ENCODE measurements at regions not wholly inside any gene's neighbourhood (a gene's known extent, or its start where the extent isn't known, plus 50 kb on each side); places are given as distances from the start of the nearest gene placed in this dataset.

- no peak for DNase-seq
These were observed 114.9 kb upstream of the HIVEP3 start for GRCh38 chr1:42033629-42034028.

- no peak for DNase-seq
These were observed 99.0 kb upstream of the HIVEP3 start for GRCh38 chr1:42017730-42018129.

DNA sequence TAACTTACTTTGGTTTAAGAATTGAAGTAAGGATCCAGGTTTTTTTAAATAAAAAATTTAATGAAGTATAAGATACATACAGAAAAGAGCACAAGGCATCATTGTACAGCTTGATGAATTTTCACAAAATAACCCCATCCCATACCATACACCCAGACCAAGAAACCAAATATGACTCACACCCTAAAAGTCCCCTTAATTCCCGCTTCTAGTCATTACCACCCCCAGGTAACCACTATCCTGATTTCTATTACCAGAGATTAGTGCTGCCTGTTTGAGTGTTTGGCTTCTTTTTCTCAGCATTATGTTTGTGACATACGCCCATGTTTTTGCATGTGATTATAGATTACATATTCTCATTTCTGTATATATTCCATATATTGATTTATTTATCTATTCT, 98.5 kb upstream of the HIVEP3 start:
- DNase-seq = no peak

DNA sequence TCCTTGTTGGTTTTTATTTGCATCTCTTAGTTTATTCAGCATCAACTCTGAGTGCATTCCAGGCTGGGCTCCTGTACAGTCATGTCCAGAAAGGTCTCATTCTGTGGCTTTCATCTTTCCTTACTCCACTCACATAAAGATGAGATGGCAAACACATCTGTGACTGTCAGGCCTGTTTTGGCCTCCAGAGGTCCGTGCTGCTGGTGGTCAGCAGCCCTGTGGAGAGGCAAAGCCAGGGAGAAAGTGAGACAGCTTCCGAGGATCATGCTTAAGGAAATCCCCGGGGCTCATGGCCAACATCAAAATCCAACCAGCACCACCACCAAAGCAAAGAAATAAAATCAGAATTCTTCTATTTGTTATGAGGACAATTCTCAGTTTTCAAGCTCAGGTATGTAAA, 96.1 kb upstream of the HIVEP3 start:
- DNase-seq = no peak

- DNase-seq = no peak
These were observed 95.3 kb upstream of the HIVEP3 start for GRCh38 chr1:42013881-42014470.

- no peak for DNase-seq
These were observed 94.1 kb upstream of the HIVEP3 start for GRCh38 chr1:42012852-42013251.

DNA sequence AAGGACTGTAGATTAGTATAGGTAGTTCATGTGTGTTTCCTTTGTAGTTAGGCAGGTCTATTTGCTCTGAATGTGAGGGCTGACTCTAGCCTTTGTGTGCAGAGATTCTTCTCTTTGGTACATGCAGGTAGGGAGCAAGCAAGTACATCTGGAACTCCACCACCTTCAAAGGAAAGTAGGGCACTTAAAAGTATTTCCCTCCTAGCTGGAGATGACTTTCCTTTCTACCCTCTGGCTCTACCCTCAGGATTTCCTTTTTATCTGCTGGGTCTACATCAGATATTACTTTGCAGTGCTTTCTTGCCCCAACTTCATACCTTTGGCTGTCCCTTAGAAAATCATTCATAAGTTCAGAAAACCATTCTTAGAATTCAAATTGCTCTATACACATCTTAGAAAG, 91.7 kb upstream of the HIVEP3 start:
- no peak for DNase-seq

DNA sequence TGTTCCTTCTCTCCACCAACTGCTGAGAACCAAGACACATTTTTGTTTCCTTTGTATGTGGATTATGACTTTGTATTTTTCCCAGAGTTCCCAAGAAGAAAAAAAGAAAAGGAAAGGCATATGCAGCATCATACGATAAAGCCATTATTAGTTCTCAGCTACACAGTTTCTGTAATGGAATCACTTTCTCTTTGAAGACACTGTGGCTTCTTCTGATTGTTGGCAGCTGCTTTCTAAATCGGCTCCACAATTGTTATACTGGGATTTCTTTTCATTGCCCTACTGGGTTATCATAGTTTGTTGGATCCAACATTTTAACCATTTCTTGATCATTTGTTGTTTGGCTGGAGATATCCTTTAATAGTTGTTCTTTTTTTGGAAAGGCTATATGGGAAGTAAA, 89.5 kb upstream of the HIVEP3 start:
- no peak for DNase-seq

GRCh38 chr1:42006836-42007235, 88.1 kb upstream of the HIVEP3 start:
- DNase-seq = peak; percentile 43

DNA sequence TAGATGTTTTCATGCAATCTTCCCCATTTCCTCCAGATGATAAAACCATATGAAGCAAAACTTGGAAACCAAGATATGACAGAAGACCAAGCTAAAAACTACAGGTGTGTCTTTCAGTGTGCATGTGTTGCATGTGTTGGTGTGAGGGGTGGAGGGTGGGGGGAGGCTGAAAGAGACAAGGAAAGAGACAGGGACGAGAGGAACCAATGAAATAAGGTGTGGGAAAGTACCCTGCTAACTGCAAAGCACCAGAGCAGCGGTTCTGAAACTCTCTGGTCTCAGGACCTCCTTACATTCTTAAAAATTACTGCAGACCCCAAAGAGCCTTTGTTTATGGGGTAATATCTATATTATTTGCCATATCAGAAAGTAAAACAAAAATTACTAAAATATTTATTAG, 87.4 kb upstream of the HIVEP3 start:
- no peak for DNase-seq

DNA sequence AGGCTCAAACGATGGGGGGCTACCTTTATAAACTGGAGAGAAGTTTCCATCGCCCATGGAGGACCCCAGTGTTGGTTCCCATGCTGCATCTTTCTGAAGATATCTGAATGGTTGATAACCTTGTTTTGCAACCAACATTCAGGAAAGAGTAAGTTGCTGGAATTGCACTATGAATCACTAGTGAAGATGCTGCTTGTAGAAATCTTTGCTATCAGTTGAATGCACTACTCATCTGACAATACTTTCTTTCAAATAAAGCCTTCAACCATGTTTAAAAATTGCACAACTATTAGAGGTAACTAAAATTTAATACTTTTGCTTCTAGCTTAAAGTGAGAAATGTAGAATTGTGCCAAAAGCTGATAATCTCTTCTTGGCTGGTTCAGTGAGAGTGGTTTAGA, 86.8 kb upstream of the HIVEP3 start:
- DNase-seq = no peak

DNA sequence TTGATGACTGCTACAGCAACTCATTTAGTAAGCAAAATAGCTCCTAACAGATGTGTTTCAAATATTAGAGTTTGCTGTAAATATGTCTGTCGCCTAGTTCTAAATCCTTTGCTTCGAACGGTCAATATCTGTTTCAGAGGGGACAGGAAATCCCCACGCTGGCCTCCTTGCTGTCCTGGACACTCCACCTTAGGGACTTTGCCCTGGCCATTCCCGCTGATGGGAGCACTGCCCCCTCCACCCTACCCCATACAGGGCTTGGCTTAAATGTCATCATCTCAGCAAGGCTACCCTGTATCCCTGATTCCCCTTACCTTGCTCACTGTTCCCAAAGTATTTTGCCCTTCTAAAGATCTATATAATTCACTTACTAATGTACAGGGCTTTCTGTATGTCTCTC, 86.1 kb upstream of the HIVEP3 start:
- no peak for DNase-seq

- DNase-seq = no peak
These were observed 85.6 kb upstream of the HIVEP3 start for GRCh38 chr1:42004322-42004721.

DNA sequence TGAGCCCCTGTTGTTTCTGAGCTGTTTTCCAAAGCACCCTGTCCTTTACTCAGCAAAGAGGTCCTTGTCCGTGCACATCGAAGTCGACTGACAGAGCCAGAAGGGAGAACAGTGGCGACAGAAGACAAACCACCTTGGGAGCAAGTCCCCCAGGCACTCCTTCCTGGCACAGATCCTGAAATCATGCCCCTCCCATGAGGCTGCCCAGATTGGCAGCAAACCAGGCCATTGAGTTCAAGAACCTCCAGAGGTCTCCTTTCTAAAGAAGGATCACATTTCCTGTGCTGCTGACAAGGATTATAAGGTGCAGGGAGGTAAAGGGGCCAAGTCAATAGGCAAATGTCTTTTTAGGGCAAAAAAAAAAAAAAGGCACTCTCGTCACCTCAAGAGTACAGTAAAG, 84.7 kb upstream of the HIVEP3 start:
- no peak for DNase-seq

- DNase-seq = no peak
These were observed 83.5 kb upstream of the HIVEP3 start for GRCh38 chr1:42002220-42002619.

DNA sequence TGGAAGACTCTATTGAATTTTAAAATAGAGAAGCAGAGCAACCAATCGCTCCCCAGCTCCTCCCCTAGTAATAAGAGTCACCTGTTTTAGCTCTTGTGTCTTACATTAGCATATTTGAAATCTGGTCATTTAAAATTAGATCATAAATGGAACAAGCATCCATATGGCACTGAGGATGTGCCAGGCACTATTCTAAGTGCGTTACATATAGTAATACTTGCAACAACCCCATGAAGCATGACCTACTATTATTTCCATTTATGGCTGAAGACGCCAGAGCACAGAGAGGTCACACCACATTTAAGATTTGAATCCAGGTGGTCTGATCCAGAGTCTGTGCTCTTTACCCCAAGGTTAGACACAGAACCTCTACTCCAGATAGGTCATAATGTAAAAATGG, 82.0 kb upstream of the HIVEP3 start:
- DNase-seq = no peak

GRCh38 chr1:41999884-42000283, 81.2 kb upstream of the HIVEP3 start:
- DNase-seq = no peak

GRCh38 chr1:41998250-41998649, 79.5 kb upstream of the HIVEP3 start:
- DNase-seq = no peak

DNA sequence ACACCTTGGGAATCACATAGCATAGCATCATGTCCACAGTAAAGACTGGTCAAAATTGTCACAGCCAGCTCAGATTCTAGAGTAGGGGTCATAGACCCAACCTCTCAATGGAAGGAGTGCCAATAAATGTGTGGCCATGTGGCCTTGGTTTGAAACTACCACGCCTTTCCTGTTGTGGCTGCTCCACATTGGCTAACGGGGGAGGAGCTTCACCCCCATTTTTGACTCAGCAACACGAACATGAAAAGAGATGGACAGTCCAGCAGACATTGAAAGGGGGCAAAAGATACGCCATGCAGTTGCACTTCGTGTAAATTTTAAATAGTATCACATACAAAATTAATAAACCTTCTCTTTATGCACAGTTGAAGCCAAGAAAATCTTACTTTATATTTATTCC, 78.4 kb upstream of the HIVEP3 start:
- DNase-seq = no peak

GRCh38 chr1:41995441-41996130, 76.9 kb upstream of the HIVEP3 start:
- DNase-seq = no peak

- no peak for DNase-seq
These were observed 75.6 kb upstream of the HIVEP3 start for GRCh38 chr1:41994195-41994894.

- no peak for DNase-seq
These were observed 64.7 kb upstream of the HIVEP3 start for GRCh38 chr1:41983451-41983850.

GRCh38 chr1:41981796-41982195, 63.1 kb upstream of the HIVEP3 start:
- DNase-seq = no peak

Measured in fibroblast of skin of abdomen (primary cell).